Activated CD8-positive, alpha-beta memory T cell treated with anti-CD3 and anti-CD28 coated beads for 36 hours (primary cell): ENCODE measurements at regions not wholly inside any gene's neighbourhood (a gene's known extent, or its start where the extent isn't known, plus 50 kb on each side); places are given as distances from the start of the nearest gene placed in this dataset.

ENCODE experiments used
- CTCF ChIA-PET: fragments of 350-600 bp; sonication (Branson Sonifier 250); formaldehyde crosslinking; loops from one replicate; lab custom pipeline; 2021; ENCODE audit warnings: antibody characterized with exemption; lab: Charles Lee
- POLR2A ChIA-PET: fragments of 350-600 bp; sonication (Branson Sonifier 250); formaldehyde crosslinking; loops from one replicate; lab custom pipeline; 2021; ENCODE audit warnings: antibody characterized with exemption; lab: Charles Lee

GRCh38 chr2:147572622-147573021 is 272.2 kb upstream of the ACVR2A start:
- CTCF ChIA-PET = no interaction called here
- POLR2A ChIA-PET = no interaction called here

- POLR2A ChIA-PET = no interaction called here
- CTCF ChIA-PET = no interaction called here
These were observed 275.4 kb upstream of the ACVR2A start for GRCh38 chr2:147569426-147569825.

- ChIA-PET POLR2A (no interaction called here), CTCF (no interaction called here)
These were observed 276.7 kb upstream of the ACVR2A start for GRCh38 chr2:147568109-147568508.

GRCh38 chr2:147567136-147567535 is 277.7 kb upstream of the ACVR2A start:
- POLR2A ChIA-PET = no interaction called here
- CTCF ChIA-PET = no interaction called here

- ChIA-PET CTCF (no interaction called here), POLR2A (no interaction called here)
These were observed 283.9 kb upstream of the ACVR2A start for GRCh38 chr2:147560810-147561535.

GRCh38 chr2:147559070-147559725 is 285.6 kb upstream of the ACVR2A start:
- POLR2A ChIA-PET = no interaction called here
- CTCF ChIA-PET = no interaction called here

GRCh38 chr2:147558620-147559019 is 286.2 kb upstream of the ACVR2A start:
- POLR2A ChIA-PET = no interaction called here

GRCh38 chr2:147554521-147555107 is 290.2 kb upstream of the ACVR2A start:
- ChIA-PET POLR2A (no interaction called here), CTCF (no interaction called here)

More at GRCh38 chr2:147558620-147559019, 286.2 kb upstream of the ACVR2A start:
- CTCF ChIA-PET = no interaction called here

- CTCF ChIA-PET = no interaction called here
- POLR2A ChIA-PET = no interaction called here
These were observed 291.0 kb upstream of the ACVR2A start for GRCh38 chr2:147553775-147554271.

GRCh38 chr2:147550995-147551731 is 293.7 kb upstream of the ACVR2A start:
- CTCF ChIA-PET = no interaction called here

GRCh38 chr2:147549054-147549453 is 295.8 kb upstream of the ACVR2A start:
- ChIA-PET CTCF (no interaction called here), POLR2A (no interaction called here)

More at GRCh38 chr2:147550995-147551731, 293.7 kb upstream of the ACVR2A start:
- POLR2A ChIA-PET = no interaction called here

GRCh38 chr2:147548451-147548850 is 296.4 kb upstream of the ACVR2A start:
- ChIA-PET POLR2A (no interaction called here), CTCF (no interaction called here)

GRCh38 chr2:147547440-147547839 is 297.4 kb upstream of the ACVR2A start:
- POLR2A ChIA-PET = no interaction called here

GRCh38 chr2:147546109-147546508 is 298.7 kb upstream of the ACVR2A start:
- ChIA-PET POLR2A (no interaction called here), CTCF (no interaction called here)

More at GRCh38 chr2:147547440-147547839, 297.4 kb upstream of the ACVR2A start:
- CTCF ChIA-PET = no interaction called here

GRCh38 chr2:147543056-147543455 is 301.8 kb upstream of the ACVR2A start:
- CTCF ChIA-PET = no interaction called here
- POLR2A ChIA-PET = no interaction called here

GRCh38 chr2:147542351-147542750 is 302.5 kb upstream of the ACVR2A start:
- POLR2A ChIA-PET = no interaction called here

GRCh38 chr2:147541314-147541713 is 303.5 kb upstream of the ACVR2A start:
- CTCF ChIA-PET = no interaction called here
- POLR2A ChIA-PET = no interaction called here

More at GRCh38 chr2:147542351-147542750, 302.5 kb upstream of the ACVR2A start:
- CTCF ChIA-PET = no interaction called here

- POLR2A ChIA-PET = no interaction called here
- CTCF ChIA-PET = no interaction called here
These were observed 306.0 kb upstream of the ACVR2A start for GRCh38 chr2:147538821-147539220.

- ChIA-PET POLR2A (no interaction called here), CTCF (no interaction called here)
These were observed 306.7 kb upstream of the ACVR2A start for GRCh38 chr2:147538088-147538487.

GRCh38 chr2:147531269-147531668 is 313.6 kb upstream of the ACVR2A start:
- ChIA-PET CTCF (no interaction called here), POLR2A (no interaction called here)
